Kasumi-1 (cell line): ENCODE measurements at regions not wholly inside any gene's neighbourhood (a gene's known extent, or its start where the extent isn't known, plus 50 kb on each side); places are given as distances from the start of the nearest gene placed in this dataset.
A peak's percentile ranks its signal among the peaks of the same experiment; 100 is the strongest.
"Not testable (repeated sequence)": the region's sequence is repeated elsewhere in the genome, so short reads cannot be mapped to it uniquely, and the experiment has no call there.

Source experiments
- DNase-seq, 2 experiments: peaks; one replicate each; lab custom pipeline; 2025; lab: John Stamatoyannopoulos, UW

- not testable (repeated sequence) for DNase-seq
Observed at GRCh38 chr7:115557296-115557695, 473.3 kb downstream of the TFEC start.

DNA sequence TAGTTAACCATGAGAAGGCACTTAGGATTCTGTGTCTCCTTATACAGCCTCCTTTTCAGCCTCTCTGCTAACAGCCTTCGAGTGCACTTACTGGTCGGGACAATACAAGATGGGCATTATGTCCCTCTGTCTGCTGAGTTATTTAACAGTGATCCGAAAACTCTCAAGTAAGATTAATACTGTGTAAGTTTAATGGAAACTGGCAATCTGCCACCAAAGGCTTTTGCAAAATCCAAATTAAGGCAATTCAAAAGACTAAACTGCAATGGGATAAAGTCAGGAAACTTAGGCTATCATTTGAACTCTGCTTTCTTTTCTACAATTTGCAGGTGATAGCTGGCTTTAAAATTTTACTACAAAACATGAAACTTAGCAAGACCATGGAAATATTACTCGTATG is 477.8 kb downstream of the TFEC start:
- DNase-seq, result no peak

DNA sequence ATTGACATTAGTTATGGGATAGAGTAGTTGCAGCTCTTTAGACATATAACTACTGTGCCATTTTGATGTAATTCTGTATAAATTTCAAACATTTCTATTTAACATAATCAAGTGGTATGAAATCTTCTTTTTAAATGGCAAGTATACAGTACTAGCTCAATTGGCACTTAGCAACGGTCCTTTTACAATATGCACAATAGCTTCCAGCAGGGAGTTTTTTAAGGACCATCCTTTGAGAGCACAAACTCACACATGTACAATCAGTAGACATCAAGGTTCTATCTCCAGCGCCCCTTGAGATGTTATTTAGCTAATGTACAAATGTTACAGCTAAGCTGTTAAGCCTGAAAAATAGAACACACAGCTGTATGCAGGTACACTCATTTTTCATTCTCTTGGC is 480.7 kb downstream of the TFEC start:
- DNase-seq, result no peak

DNA sequence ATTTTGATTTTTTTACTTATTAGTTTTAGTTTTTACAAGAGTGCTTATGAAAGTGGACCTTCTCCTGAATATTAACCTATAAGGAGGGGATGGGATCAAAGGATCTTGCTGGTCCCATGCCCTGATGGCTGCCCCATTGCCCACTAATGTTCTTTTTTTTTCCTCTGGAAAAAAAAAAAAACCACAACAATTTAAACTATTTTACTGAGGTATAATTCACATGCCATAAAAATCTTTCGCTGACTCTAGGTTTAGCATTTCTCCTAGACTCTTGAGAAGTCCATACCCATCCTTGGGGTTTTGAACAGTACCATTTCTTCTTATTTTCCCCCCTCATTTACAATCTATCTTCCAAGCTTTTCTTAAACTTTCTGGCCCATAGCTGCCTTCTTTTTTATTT is 481.8 kb downstream of the TFEC start:
- DNase-seq, result no peak

DNA sequence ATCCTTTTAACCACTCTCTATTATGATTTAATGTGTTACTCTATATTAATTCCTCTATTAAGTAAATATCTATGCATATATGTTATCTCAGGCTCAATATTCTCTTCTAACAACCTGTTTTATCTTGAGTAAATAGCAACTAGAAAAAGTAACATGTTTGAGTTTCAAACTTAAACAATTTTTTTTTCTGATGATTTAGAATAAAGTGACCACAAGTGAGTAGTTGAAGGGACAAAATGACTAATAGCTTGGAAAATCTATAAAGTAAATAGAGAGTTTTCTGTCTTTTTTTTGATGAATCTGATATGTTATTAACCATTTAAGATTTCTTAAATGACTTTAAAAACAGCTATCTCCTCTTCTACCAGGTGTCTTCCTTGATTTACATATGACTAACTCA is 483.8 kb downstream of the TFEC start:
- DNase-seq, result no peak

GRCh38 chr7:115533785-115534184 is 496.8 kb downstream of the TFEC start:
- no peak for DNase-seq

- no peak for DNase-seq
Observed at GRCh38 chr7:115526278-115526677, 504.3 kb downstream of the TFEC start.

- no peak for DNase-seq
Observed at GRCh38 chr7:115522174-115522573, 508.4 kb downstream of the TFEC start.

GRCh38 chr7:115516341-115516740 is 514.2 kb downstream of the TFEC start:
- DNase-seq, result no peak

DNA sequence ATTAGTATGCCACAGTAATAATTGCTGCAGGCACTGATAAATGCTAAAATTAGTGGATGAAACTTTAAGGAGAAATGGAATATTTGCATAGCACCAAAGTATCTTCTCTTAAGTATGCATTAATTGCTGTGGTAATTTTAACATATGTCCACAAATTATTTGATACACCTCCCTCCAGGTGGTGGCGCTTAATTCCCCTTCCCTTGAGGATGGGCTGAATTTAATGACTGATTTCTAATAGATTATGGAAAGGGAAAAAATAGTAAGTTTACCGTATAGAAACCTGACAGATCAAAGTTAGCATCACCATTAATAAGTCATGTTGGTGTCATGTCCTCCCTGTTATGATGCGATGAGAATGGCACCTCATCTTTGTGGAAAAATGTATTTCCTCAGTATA is 519.2 kb downstream of the TFEC start:
- DNase-seq, result no peak

- DNase-seq, result no peak
Observed at GRCh38 chr7:115505136-115505535, 525.4 kb downstream of the TFEC start.

- DNase-seq, result no peak
Observed at GRCh38 chr7:115499956-115500355, 530.6 kb downstream of the TFEC start.

- no peak for DNase-seq
Observed at GRCh38 chr7:115496006-115496405, 534.6 kb downstream of the TFEC start.

- no peak for DNase-seq
Observed at GRCh38 chr7:115494529-115495147, 535.9 kb downstream of the TFEC start.

- no peak for DNase-seq
Observed at GRCh38 chr7:115493381-115493780, 537.2 kb downstream of the TFEC start.

- DNase-seq, result no peak
Observed at GRCh38 chr7:115491744-115492380, 538.7 kb downstream of the TFEC start.

DNA sequence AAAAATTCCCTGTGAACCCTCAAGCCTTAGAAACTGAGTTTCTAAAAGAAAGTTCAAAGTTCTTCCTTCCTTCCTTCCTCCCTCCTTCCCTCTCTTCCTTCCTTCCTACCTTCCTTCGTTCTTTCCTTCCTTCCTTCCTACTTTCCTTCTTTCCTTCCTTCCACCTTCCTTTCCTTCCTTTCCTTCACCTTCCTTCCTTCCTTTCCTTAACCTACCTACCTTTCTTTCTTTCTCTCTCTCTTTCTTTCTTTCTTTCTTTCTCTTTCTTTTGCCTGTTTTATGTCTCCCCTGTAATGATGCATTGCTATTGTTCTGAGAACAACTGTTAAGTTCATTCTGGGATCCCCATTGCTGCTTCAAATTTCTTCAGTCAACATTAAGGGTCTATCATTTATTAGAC is 551.1 kb downstream of the TFEC start:
- DNase-seq, result no peak

DNA sequence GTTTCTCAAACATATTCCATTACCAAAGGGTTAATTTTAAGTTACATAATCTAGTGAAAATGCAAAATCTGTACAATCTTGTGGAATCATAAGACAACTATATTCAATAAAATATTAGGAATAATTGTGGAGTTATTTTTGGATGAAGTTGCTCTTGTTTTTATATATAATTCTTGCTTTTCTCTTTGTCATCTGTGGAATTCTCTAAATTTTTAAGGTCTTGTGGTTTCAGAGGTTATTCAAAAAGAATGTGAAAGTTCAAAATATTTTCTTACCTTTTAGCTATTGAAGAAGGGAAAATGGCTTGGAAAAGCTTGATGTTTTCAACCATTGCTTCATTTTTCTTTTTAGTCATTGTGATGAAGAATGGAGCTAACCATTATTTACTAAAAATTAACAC is 552.1 kb downstream of the TFEC start:
- DNase-seq, result no peak

GRCh38 chr7:115477193-115477651 is 553.3 kb downstream of the TFEC start:
- DNase-seq, result no peak

- DNase-seq, result no peak
Observed at GRCh38 chr7:115476671-115477181, 553.8 kb downstream of the TFEC start.

DNA sequence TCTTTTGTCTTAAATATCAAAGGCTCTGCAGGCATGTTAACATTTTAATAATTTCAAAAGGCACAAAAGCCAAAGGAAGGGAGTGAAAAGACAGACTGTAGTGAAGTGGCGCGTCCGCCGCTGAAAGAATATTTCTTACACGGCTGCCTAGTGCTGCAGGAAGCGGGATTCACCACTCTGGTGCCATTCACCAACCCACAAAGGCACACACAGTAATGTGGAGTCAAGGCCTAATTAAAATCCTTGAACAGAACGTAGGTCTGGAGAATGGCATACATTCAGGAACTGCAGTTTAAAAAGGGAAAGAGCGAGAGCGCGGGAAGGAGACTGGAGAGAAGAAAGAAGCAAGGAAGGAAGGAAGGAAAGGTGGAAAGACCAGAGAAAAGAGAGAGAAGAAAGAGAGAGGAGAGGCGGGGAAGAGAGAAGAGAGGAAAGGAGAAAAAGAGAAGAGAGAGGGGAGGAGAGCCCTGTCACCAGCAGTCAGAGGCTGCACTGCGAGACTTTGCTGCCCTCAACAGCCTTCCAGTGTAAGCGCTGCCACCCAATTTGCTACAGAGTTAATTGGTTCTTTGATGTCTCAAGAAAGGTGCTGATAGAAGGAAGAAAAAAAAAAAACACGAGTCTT is 554.0 kb downstream of the MDFIC start:
- peak in 1 of 2 experiments; percentile 11 for DNase-seq

- DNase-seq, result no peak
Observed at GRCh38 chr7:115475206-115475605, 553.3 kb downstream of the MDFIC start.

DNA sequence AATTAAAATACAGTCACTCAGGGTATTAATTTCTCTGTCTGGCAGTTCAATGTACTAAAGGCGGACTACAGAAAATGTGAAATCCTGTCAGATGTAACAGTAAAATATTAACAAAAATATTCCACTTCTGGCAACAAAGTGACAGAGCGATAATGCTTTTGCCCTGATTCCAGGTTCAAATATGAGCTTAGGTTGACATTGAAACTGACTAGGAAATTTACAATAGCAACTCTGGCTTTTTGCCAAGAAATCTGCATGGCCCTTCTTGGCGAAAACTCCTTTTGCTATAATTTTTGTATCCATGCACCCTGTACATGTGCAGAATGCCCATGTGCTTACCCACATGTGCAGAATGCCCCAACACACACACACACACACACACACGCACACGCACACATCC is 552.2 kb downstream of the MDFIC start:
- no peak for DNase-seq
